Neural cell (in vitro differentiated cells): ENCODE measurements at regions not wholly inside any gene's neighbourhood (a gene's known extent, or its start where the extent isn't known, plus 50 kb on each side); places are given as distances from the start of the nearest gene placed in this dataset.

Experiments used
- H2AFZ ChIP-seq: fragments of 200-600, 300-800 bp; sonication (generic), shearing (Covaris generic); 2 replicates; pipeline ENCODE4 v1.6.0; 2014; ENCODE audit warnings: low read depth, mild to moderate bottlenecking, antibody characterized with exemption, low read length, moderate library complexity
- H3F3A ChIP-seq: fragments of 200-600 bp; shearing (Covaris generic); 2 replicates; pipeline ENCODE4 v1.6.1; 2016; ENCODE audit warnings: mild to moderate bottlenecking, moderate library complexity, mixed read lengths, antibody characterized with exemption, low read length; ENCODE audit not compliant: insufficient read depth, poor library complexity, severe bottlenecking
- H3K27ac ChIP-seq: fragments of 200-600, 300-800 bp; sonication (generic), shearing (Covaris generic); 2 replicates; pipeline ENCODE4 v1.5.1; 2014; ENCODE audit warnings: mild to moderate bottlenecking, low read length, moderate library complexity
- H3K27me3 ChIP-seq: fragments of 300-800, 200-600 bp; sonication (generic), shearing (Covaris generic); 2 replicates; pipeline ENCODE4 v1.6.0; 2014; ENCODE audit warnings: mild to moderate bottlenecking, low read depth, low read length, moderate library complexity; ENCODE audit not compliant: insufficient read depth
- H3K36me3 ChIP-seq: fragments of 300-800, 200-600 bp; sonication (generic), shearing (Covaris generic); 2 replicates; pipeline ENCODE4 v1.5.1; 2014; ENCODE audit warnings: mild to moderate bottlenecking, antibody characterized with exemption, low read length, moderate library complexity; ENCODE audit not compliant: insufficient read depth
- H3K4me2 ChIP-seq: fragments of 300-800, 200-600 bp; sonication (generic), shearing (Covaris generic); 2 replicates; pipeline ENCODE4 v1.6.0; 2014; ENCODE audit warnings: mild to moderate bottlenecking, low read length
- H3K4me3 ChIP-seq: fragments of 300-800, 200-600 bp; sonication (generic), shearing (Covaris generic); 2 replicates; pipeline ENCODE4 v1.5.1; 2014; ENCODE audit warnings: mild to moderate bottlenecking, low read length, moderate library complexity
- H3K79me2 ChIP-seq: fragments of 200-600 bp; shearing (Covaris generic); replicated peaks from 2 replicates; pipeline ENCODE4 v1.6.0; 2014; ENCODE audit warnings: mild to moderate bottlenecking, low read length, moderate library complexity; ENCODE audit not compliant: insufficient read depth
- H3K9ac ChIP-seq: fragments of 300-800, 200-600 bp; sonication (generic), shearing (Covaris generic); 2 replicates; pipeline ENCODE4 v1.6.1; 2016; ENCODE audit warnings: mild to moderate bottlenecking, low read length, mixed read lengths
- H3K9me2 ChIP-seq: fragments of 200-600 bp; shearing (Covaris generic); 2 replicates; pipeline ENCODE4 v1.6.1; 2016; ENCODE audit warnings: mild to moderate bottlenecking, low read length, mixed read lengths; ENCODE audit not compliant: insufficient read depth
- H3K9me3 ChIP-seq: fragments of 200-600, 300-800 bp; sonication (generic), shearing (Covaris generic); 2 replicates; pipeline ENCODE4 v1.6.1; 2016; ENCODE audit warnings: mild to moderate bottlenecking, mixed run types, low read length, moderate library complexity, mixed read lengths
- H4K20me1 ChIP-seq: fragments of 200-600 bp; shearing (Covaris generic); 2 replicates; pipeline ENCODE4 v1.6.1; 2016; ENCODE audit warnings: mild to moderate bottlenecking, mixed run types; ENCODE audit not compliant: insufficient read depth
- EP300 ChIP-seq: fragments of 450-650 bp; conservative IDR thresholded peaks from 2 replicates; pipeline ENCODE4 v1.6.1; 2014; ENCODE audit warnings: antibody characterized with exemption, mild to moderate bottlenecking, moderate library complexity; ENCODE audit not compliant: poor library complexity, severe bottlenecking
- EZH2 ChIP-seq: fragments of 200-600, 300-800 bp; shearing (Covaris generic), sonication (generic); IDR thresholded peaks from 2 replicates; pipeline ENCODE4 v1.6.1; 2014; ENCODE audit warnings: antibody characterized with exemption, low read length, borderline replicate concordance, mild to moderate bottlenecking; ENCODE audit not compliant: insufficient read depth, poor library complexity, severe bottlenecking
- MXI1 ChIP-seq: fragments of 450-650 bp; conservative IDR thresholded peaks from 2 replicates; pipeline ENCODE4 v1.6.1; 2014; ENCODE audit warnings: antibody characterized with exemption, mild to moderate bottlenecking; ENCODE audit not compliant: poor library complexity, severe bottlenecking
- POLR2AphosphoS5 ChIP-seq: IDR thresholded peaks from 2 replicates; pipeline ENCODE4 v1.6.1; 2012
- RAD21 ChIP-seq: fragments of 450-650 bp; conservative IDR thresholded peaks from 2 replicates; pipeline ENCODE4 v1.6.1; 2014; ENCODE audit warnings: antibody characterized with exemption, mild to moderate bottlenecking, moderate library complexity
- SMC3 ChIP-seq: fragments of 450-650 bp; conservative IDR thresholded peaks from 2 replicates; pipeline ENCODE4 v1.6.1; 2014; ENCODE audit warnings: antibody characterized with exemption, mild to moderate bottlenecking, moderate library complexity; ENCODE audit not compliant: poor library complexity
- TAF1 ChIP-seq: IDR thresholded peaks from 2 replicates; pipeline ENCODE4 v1.6.1; 2012; ENCODE audit warnings: low read depth
- TF ChIP-seq, protein P1 (sequence below): fragments of 450-650 bp; IDR thresholded peaks from 2 replicates; pipeline ENCODE4 v1.5.1; 2014; ENCODE audit warnings: antibody characterized with exemption, mild to moderate bottlenecking, moderate library complexity; ENCODE audit not compliant: poor library complexity, severe bottlenecking
- TF ChIP-seq, protein P2 (sequence below): IDR thresholded peaks from 2 replicates; pipeline ENCODE4 v1.6.1; 2012; ENCODE audit warnings: borderline replicate concordance

DNA sequence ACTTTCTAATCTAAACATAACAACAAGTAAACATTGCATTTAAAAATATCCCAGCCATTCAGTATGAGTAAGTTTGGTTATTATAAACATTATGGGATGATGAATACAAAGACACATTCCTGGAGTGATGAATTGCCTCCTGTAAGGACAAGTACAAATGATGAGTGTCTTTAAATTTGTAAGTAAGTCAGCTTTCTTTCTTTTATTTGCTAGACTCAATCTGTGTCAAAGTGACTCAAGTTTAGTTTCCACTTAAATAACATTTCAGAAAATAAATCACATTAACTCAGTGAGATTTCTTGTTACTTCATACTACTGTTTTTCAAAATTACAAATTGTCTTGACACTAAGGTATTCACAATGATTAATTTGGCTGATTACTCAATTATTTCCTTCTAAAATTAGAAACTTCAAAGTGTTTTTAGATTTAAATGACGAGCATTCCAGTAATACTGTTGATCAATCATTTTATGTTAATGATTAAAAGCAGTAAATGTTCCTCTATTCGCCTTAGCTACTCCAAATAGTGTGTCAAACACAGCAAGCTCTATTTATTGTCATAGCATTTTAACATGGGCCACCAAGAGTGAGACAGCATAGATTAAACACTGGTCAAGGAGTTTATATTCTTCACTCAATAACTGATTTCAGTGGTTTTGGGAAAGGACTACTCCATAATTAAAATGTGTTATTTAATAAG is 658.0 kb upstream of the MDGA2 start:
- H4K20me1 ChIP-seq, result no peaks in the 10 kb centered on the region
- H3K36me3 ChIP-seq, result no peaks in the 10 kb centered on the region
- no peaks in the 10 kb centered on the region for H3K9me2 ChIP-seq
- no peak overlapping the region for H3K4me3 ChIP-seq
- H3K79me2 ChIP-seq, result no peaks in the 10 kb centered on the region
- H3K9me3 ChIP-seq, result no peaks in the 10 kb centered on the region
- no peak overlapping the region for H3K9ac ChIP-seq
- H3K27me3 ChIP-seq, result no peaks in the 10 kb centered on the region
- TF ChIP-seq TAF1 (no peak), EP300 (no peak), RAD21 (no peak), SMC3 (no peak), MXI1 (no peak), EZH2 (no peak)
- TF ChIP-seq, protein P1, sequence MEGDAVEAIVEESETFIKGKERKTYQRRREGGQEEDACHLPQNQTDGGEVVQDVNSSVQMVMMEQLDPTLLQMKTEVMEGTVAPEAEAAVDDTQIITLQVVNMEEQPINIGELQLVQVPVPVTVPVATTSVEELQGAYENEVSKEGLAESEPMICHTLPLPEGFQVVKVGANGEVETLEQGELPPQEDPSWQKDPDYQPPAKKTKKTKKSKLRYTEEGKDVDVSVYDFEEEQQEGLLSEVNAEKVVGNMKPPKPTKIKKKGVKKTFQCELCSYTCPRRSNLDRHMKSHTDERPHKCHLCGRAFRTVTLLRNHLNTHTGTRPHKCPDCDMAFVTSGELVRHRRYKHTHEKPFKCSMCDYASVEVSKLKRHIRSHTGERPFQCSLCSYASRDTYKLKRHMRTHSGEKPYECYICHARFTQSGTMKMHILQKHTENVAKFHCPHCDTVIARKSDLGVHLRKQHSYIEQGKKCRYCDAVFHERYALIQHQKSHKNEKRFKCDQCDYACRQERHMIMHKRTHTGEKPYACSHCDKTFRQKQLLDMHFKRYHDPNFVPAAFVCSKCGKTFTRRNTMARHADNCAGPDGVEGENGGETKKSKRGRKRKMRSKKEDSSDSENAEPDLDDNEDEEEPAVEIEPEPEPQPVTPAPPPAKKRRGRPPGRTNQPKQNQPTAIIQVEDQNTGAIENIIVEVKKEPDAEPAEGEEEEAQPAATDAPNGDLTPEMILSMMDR, result no peak
- no peak overlapping the region for H3K4me2 ChIP-seq
- no peak overlapping the region for H2AFZ ChIP-seq
- H3K27ac ChIP-seq, result no peak overlapping the region
- no peaks in the 10 kb centered on the region for H3F3A ChIP-seq

DNA sequence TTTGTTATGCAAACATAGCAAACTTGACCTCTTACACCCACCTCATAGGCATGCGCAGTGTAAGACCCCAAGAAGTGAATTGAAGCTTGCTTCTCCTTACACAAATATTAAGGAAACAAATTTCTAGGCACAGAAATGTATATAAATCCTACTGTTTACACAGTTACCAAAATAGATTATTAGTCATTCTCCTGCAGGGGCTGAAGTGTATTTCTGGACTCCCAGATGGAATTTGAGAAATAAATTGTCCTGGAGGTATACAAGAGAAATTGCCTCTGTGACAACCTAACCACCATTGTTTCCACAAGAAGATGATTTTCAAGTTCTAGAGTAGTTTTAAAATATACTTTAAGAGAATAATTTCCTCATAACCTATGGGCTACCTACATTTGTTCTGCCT is 656.0 kb upstream of the MDGA2 start:
- H3K9me3 ChIP-seq, result no peaks in the 10 kb centered on the region
- no peak overlapping the region for H3K4me2 ChIP-seq
- no peak overlapping the region for H3K4me3 ChIP-seq
- no peaks in the 10 kb centered on the region for H3K79me2 ChIP-seq
- no peaks in the 10 kb centered on the region for H3K27me3 ChIP-seq
- H3K27ac ChIP-seq, result no peak overlapping the region
- no peaks in the 10 kb centered on the region for H3F3A ChIP-seq
- no peaks in the 10 kb centered on the region for H3K36me3 ChIP-seq
- no peak overlapping the region for H2AFZ ChIP-seq
- no peaks in the 10 kb centered on the region for H3K9me2 ChIP-seq
- TF ChIP-seq POLR2AphosphoS5, result no peak
- no peak for TF ChIP-seq RAD21
- no peak for TF ChIP-seq MXI1
- TF ChIP-seq, protein P1, result no peak
- TF ChIP-seq EZH2, result no peak
- TF ChIP-seq, protein P2, sequence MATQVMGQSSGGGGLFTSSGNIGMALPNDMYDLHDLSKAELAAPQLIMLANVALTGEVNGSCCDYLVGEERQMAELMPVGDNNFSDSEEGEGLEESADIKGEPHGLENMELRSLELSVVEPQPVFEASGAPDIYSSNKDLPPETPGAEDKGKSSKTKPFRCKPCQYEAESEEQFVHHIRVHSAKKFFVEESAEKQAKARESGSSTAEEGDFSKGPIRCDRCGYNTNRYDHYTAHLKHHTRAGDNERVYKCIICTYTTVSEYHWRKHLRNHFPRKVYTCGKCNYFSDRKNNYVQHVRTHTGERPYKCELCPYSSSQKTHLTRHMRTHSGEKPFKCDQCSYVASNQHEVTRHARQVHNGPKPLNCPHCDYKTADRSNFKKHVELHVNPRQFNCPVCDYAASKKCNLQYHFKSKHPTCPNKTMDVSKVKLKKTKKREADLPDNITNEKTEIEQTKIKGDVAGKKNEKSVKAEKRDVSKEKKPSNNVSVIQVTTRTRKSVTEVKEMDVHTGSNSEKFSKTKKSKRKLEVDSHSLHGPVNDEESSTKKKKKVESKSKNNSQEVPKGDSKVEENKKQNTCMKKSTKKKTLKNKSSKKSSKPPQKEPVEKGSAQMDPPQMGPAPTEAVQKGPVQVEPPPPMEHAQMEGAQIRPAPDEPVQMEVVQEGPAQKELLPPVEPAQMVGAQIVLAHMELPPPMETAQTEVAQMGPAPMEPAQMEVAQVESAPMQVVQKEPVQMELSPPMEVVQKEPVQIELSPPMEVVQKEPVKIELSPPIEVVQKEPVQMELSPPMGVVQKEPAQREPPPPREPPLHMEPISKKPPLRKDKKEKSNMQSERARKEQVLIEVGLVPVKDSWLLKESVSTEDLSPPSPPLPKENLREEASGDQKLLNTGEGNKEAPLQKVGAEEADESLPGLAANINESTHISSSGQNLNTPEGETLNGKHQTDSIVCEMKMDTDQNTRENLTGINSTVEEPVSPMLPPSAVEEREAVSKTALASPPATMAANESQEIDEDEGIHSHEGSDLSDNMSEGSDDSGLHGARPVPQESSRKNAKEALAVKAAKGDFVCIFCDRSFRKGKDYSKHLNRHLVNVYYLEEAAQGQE, result no peak
- TF ChIP-seq EP300, result no peak
- no peak for TF ChIP-seq SMC3
- no peak for TF ChIP-seq TAF1
- H4K20me1 ChIP-seq, result no peaks in the 10 kb centered on the region
- no peak overlapping the region for H3K9ac ChIP-seq
